Stomach (tissue), 4 donors: ENCODE measurements at regions not wholly inside any gene's neighbourhood (a gene's known extent, or its start where the extent isn't known, plus 50 kb on each side); places are given as distances from the start of the nearest gene placed in this dataset.

Experiments
- EP300 ChIP-seq: sonication (generic); formaldehyde crosslinking; IDR thresholded peaks from one replicate; pipeline ENCODE4 v1.6.1; 2017; ENCODE audit warnings: antibody characterized with exemption
- POLR2AphosphoS5 ChIP-seq, 3 donors: sonication (generic); formaldehyde crosslinking; IDR thresholded peaks; one replicate each; pipeline ENCODE4 v1.6.1; 2016; ENCODE audit warnings: antibody characterized with exemption in 3 of 3
- TF ChIP-seq, protein P1 (sequence below), 7 experiments: fragments of 450-650 bp in 4 of 7; fragments of 200-600 bp in 3 of 7; sonication (generic) in 3 of 7; IDR thresholded peaks; one replicate each; pipeline ENCODE4 v1.5.1; 2016 to 2019; ENCODE audit warnings: antibody characterized with exemption in 7 of 7, control low read depth in 2 of 7, mild to moderate bottlenecking in 1 of 7

GRCh38 chr12:60070552-60070951 is 474.7 kb downstream of the SLC16A7 start:
- no peak for TF ChIP-seq EP300
- TF ChIP-seq, protein P1, sequence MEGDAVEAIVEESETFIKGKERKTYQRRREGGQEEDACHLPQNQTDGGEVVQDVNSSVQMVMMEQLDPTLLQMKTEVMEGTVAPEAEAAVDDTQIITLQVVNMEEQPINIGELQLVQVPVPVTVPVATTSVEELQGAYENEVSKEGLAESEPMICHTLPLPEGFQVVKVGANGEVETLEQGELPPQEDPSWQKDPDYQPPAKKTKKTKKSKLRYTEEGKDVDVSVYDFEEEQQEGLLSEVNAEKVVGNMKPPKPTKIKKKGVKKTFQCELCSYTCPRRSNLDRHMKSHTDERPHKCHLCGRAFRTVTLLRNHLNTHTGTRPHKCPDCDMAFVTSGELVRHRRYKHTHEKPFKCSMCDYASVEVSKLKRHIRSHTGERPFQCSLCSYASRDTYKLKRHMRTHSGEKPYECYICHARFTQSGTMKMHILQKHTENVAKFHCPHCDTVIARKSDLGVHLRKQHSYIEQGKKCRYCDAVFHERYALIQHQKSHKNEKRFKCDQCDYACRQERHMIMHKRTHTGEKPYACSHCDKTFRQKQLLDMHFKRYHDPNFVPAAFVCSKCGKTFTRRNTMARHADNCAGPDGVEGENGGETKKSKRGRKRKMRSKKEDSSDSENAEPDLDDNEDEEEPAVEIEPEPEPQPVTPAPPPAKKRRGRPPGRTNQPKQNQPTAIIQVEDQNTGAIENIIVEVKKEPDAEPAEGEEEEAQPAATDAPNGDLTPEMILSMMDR (IDR thresholded peaks at IDR 0.05), result no peak
- no peak for TF ChIP-seq POLR2AphosphoS5 (IDR thresholded peaks at IDR 0.05)
